HG03558 (cell line): ENCODE measurements at regions not wholly inside any gene's neighbourhood (a gene's known extent, or its start where the extent isn't known, plus 50 kb on each side); places are given as distances from the start of the nearest gene placed in this dataset.

Source experiments
- ATAC-seq: cut with Tn5 transposase; IDR thresholded peaks from one replicate; pipeline ENCODE4 v1.9.1; 2021; ENCODE audit warnings: moderate number of reproducible peaks; ENCODE audit not compliant: unreplicated experiment; ENCODE audit errors: extremely low read depth

- no peak for ATAC-seq
These were observed 374.8 kb downstream of the PDGFC start for GRCh38 chr4:156596706-156597329.

GRCh38 chr4:156596026-156596425 lies 375.6 kb downstream of the PDGFC start:
- no peak for ATAC-seq

GRCh38 chr4:156595041-156595440 lies 376.6 kb downstream of the PDGFC start:
- no peak for ATAC-seq

- ATAC-seq = no peak
These were observed 377.0 kb downstream of the PDGFC start for GRCh38 chr4:156594624-156595023.

- ATAC-seq = no peak
These were observed 378.1 kb downstream of the PDGFC start for GRCh38 chr4:156593464-156593863.

- ATAC-seq = no peak
These were observed 379.9 kb downstream of the PDGFC start for GRCh38 chr4:156591679-156592078.

- ATAC-seq = no peak
These were observed 387.5 kb downstream of the PDGFC start for GRCh38 chr4:156584100-156584499.

GRCh38 chr4:156583265-156583664 lies 388.3 kb downstream of the PDGFC start:
- no peak for ATAC-seq

GRCh38 chr4:156581282-156582063 lies 390.1 kb downstream of the PDGFC start:
- ATAC-seq = no peak

GRCh38 chr4:156578713-156579112 lies 392.9 kb downstream of the PDGFC start:
- ATAC-seq = no peak

GRCh38 chr4:156578005-156578404 lies 393.6 kb downstream of the PDGFC start:
- no peak for ATAC-seq

- no peak for ATAC-seq
These were observed 394.7 kb downstream of the PDGFC start for GRCh38 chr4:156576946-156577345.

- ATAC-seq = no peak
These were observed 396.0 kb downstream of the PDGFC start for GRCh38 chr4:156575430-156576073.

- ATAC-seq = no peak
These were observed 400.5 kb downstream of the PDGFC start for GRCh38 chr4:156571146-156571545.

GRCh38 chr4:156569535-156569934 lies 402.1 kb downstream of the PDGFC start:
- ATAC-seq = no peak

- no peak for ATAC-seq
These were observed 403.1 kb downstream of the PDGFC start for GRCh38 chr4:156568484-156568883.

GRCh38 chr4:156568041-156568440 lies 403.6 kb downstream of the PDGFC start:
- no peak for ATAC-seq

GRCh38 chr4:156560701-156561100 lies 410.9 kb downstream of the PDGFC start:
- ATAC-seq = no peak

GRCh38 chr4:156559346-156559745 lies 412.3 kb downstream of the PDGFC start:
- no peak for ATAC-seq

- ATAC-seq = no peak
These were observed 413.1 kb downstream of the PDGFC start for GRCh38 chr4:156558373-156559025.

- no peak for ATAC-seq
These were observed 413.7 kb downstream of the PDGFC start for GRCh38 chr4:156557920-156558319.
